Prostate gland (tissue), 2 donors: ENCODE measurements at regions not wholly inside any gene's neighbourhood (a gene's known extent, or its start where the extent isn't known, plus 50 kb on each side); places are given as distances from the start of the nearest gene placed in this dataset.

Source experiments
- DNase-seq: peaks from one replicate; pipeline ENCODE4 v3.0.0-alpha.2; 2019; ENCODE audit warnings: low spot score
- H3K27ac ChIP-seq, 2 donors: fragments of 200-600 bp; sonication (generic); 2 replicates each; pipeline ENCODE4 v1.5.1; 2017 to 2019
- H3K27me3 ChIP-seq: fragments of 200-600 bp; sonication (generic); replicated peaks from 2 replicates; pipeline ENCODE4 v1.5.1; 2019; ENCODE audit not compliant: insufficient read depth
- H3K36me3 ChIP-seq, 2 donors: fragments of 200-600 bp; sonication (generic); 1 replicate in 1 of 2; 2 replicates in 1 of 2; pipeline versions ENCODE4 v1.5.1 to v1.8.1; 2017 to 2019
- H3K4me1 ChIP-seq: fragments of 200-600 bp; sonication (generic); replicated peaks from 2 replicates; pipeline ENCODE4 v1.5.1; 2019
- H3K4me3 ChIP-seq, 2 donors: fragments of 200-600 bp; sonication (generic); 2 replicates each; pipeline ENCODE4 v1.5.1; 2017 to 2019
- H3K9me3 ChIP-seq: fragments of 200-600 bp; sonication (generic); 2 replicates; pipeline ENCODE4 v1.5.1; 2017
- POLR2A ChIP-seq: fragments of 450-650 bp; IDR thresholded peaks from one replicate; pipeline ENCODE4 v1.6.1; 2016; ENCODE audit warnings: antibody characterized with exemption, mild to moderate bottlenecking
- POLR2AphosphoS5 ChIP-seq: sonication (generic); formaldehyde crosslinking; IDR thresholded peaks from one replicate; pipeline ENCODE4 v1.6.1; 2017; ENCODE audit warnings: antibody characterized with exemption
- WGBS: methylation state at CpG from one replicate; pipeline ENCODE4 v1.1.5; 2018; 5-methylcytosine and 5-hydroxymethylcytosine counted together
- intact Hi-C: fragments of 100-400 bp; cut with DNase I; formaldehyde crosslinking; loops from one replicate; pipeline ENCODE4 v1.14.2; 2022
- TF ChIP-seq, protein P1 (sequence below), 4 experiments: fragments of 200-600 bp in 2 of 4; fragments of 450-650 bp in 2 of 4; sonication (generic) in 2 of 4; IDR thresholded peaks; 1 replicate in 3 of 4; 2 replicates in 1 of 4; pipeline ENCODE4 v1.5.1; 2016 to 2019; ENCODE audit warnings: antibody characterized with exemption in 4 of 4, mild to moderate bottlenecking in 2 of 4, moderate library complexity in 2 of 4

DNA sequence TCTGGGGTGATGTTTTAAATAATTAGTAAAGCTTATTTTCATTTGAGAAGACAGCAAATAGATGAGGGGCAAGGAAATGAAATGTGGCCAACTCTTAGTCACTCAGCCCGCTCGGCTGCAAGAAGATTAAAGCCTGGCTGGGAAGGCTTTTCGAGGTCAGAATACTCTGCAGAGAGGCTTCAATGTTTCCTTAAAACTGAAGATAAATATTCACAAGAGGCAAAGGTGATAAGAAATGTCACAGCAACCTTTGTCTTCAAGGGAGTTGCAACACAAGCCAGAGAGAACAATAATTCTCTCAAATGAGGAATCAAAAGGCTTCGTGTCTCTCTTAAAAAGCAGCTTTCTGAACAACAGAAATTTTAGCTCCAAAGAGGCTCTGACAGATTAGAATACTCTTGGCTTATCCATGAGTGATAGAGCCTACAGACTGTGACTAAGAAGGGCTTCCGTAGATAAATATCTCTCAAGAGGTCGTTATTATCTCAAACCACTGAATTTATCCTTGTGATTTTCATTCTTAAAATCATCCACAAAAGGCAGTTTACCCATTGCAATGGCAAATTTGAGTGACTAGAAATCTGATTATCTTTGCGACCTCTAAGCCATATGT, 92.5 kb downstream of the KLF6 start:
- no peak overlapping the region for H3K4me3 ChIP-seq
- TF ChIP-seq POLR2A (no peak), POLR2AphosphoS5 (no peak)
- TF ChIP-seq, protein P1, sequence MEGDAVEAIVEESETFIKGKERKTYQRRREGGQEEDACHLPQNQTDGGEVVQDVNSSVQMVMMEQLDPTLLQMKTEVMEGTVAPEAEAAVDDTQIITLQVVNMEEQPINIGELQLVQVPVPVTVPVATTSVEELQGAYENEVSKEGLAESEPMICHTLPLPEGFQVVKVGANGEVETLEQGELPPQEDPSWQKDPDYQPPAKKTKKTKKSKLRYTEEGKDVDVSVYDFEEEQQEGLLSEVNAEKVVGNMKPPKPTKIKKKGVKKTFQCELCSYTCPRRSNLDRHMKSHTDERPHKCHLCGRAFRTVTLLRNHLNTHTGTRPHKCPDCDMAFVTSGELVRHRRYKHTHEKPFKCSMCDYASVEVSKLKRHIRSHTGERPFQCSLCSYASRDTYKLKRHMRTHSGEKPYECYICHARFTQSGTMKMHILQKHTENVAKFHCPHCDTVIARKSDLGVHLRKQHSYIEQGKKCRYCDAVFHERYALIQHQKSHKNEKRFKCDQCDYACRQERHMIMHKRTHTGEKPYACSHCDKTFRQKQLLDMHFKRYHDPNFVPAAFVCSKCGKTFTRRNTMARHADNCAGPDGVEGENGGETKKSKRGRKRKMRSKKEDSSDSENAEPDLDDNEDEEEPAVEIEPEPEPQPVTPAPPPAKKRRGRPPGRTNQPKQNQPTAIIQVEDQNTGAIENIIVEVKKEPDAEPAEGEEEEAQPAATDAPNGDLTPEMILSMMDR (IDR thresholded peaks at IDR 0.05): no peak
- H3K27me3 ChIP-seq: no peaks in the 10 kb centered on the region
- no peak overlapping the region for H3K27ac ChIP-seq
- no peak for DNase-seq
- H3K36me3 ChIP-seq: no peaks in the 10 kb centered on the region
- intact Hi-C loops: no loop called here
- H3K4me1 ChIP-seq: no peaks in the 10 kb centered on the region
- H3K9me3 ChIP-seq: no peaks in the 10 kb centered on the region
- 70% methylated on average over 7 of the region's 7 CpGs for WGBS

DNA sequence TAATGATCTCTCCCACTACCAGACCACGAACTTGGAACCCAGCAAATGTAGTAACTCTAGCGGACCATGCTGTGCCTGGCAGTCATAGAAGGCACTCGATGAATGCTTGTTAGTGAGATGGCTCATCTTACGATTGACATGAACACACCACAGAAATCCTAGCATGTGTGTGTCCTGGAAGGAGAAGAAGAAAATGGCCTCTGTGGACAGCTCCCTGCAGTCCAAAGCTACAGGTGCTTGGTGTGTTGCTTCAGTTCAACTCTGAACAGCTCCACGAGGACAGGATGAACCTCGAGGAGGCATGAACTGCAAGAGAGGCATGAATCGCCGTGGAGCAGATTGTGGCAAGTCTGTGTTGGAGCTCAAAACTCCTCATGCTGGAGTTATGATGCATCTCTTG, 93.5 kb downstream of the KLF6 start:
- Histone ChIP-seq H3K36me3 (no peaks in the 10 kb centered on the region), H3K9me3 (no peaks in the 10 kb centered on the region), H3K27ac (no peak overlapping the region), H3K4me3 (no peak overlapping the region), H3K27me3 (no peaks in the 10 kb centered on the region), H3K4me1 (no peaks in the 10 kb centered on the region)
- 87% methylated on average over 8 of the region's 8 CpGs for WGBS
- no peak for DNase-seq
- intact Hi-C loops: no loop called here
- TF ChIP-seq, protein P1 (IDR thresholded peaks at IDR 0.05): no peak
- no peak for TF ChIP-seq POLR2A
- no peak for TF ChIP-seq POLR2AphosphoS5

DNA sequence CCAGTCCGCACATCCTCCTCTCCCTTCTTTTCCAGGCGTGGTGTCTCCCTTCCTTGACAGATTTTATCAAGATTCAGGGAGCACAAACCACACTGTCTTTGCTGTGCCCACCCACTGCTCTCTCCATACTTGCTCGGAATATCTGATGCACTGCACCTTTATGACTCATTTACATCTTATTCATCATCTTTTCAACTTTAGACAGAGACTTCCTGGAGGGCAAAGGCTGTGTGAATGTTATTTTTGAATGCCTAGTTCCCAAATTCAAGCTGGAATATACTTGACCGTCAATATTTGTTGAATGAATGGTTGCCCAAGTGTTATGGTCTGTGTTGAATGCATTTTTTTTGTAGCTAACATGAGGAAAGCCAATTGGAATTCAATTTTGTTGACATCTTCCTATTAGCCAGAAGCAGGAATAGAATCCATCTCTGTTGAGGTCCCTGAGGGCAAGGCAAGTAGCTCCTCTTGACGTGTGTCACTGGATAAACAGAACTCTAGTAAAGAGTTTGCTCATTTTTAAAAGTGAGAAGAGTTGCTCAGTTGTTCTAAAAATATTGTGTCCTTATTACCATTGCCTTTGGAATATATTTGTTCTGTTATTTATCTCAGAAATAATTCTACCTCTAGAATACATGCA, 95.0 kb downstream of the KLF6 start:
- no peaks in the 10 kb centered on the region for H3K4me1 ChIP-seq
- no peak overlapping the region for H3K27ac ChIP-seq
- H3K4me3 ChIP-seq: no peak overlapping the region
- no peaks in the 10 kb centered on the region for H3K27me3 ChIP-seq
- H3K9me3 ChIP-seq: no peaks in the 10 kb centered on the region
- WGBS: 73% methylated on average over 5 of the region's 5 CpGs
- intact Hi-C loops: no loop called here
- H3K36me3 ChIP-seq: no peaks in the 10 kb centered on the region
- DNase-seq: no peak
- TF ChIP-seq, protein P1 (IDR thresholded peaks at IDR 0.05): no peak
- TF ChIP-seq POLR2A (no peak), POLR2AphosphoS5 (no peak)

DNA sequence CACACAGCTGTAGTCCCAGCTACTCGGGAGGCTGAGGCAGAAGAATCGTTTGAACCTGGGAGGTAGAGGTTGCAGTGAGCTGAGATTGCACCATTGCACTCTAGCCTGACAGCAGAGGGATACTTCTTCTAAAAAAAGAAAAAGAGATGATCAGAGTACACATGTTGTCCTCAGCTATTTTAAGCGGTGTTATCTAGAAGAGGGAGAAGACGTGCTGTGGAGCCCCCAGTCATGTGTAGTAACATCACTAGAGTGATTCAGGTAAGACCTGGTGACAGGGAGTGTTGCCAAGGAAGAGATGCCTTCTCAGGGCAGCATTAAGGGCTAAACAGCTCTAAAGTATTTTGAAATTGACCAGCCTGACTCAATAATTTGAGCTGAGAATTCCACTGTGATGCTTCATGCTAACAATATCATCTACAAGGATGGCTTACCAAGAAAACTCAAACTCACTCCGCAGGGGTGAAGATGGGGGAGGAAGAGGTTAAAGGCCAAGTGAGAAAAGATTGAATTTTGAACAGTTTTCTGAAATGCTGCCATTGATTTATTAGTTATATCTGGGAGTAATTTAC, 97.4 kb downstream of the KLF6 start:
- 97% methylated on average over 5 of the region's 5 CpGs for WGBS
- TF ChIP-seq, protein P1 (IDR thresholded peaks at IDR 0.05): no peak
- TF ChIP-seq POLR2A (no peak), POLR2AphosphoS5 (no peak)
- Histone ChIP-seq H3K4me3 (no peak overlapping the region), H3K36me3 (no peaks in the 10 kb centered on the region), H3K4me1 (no peaks in the 10 kb centered on the region), H3K27ac (no peak overlapping the region), H3K27me3 (no peaks in the 10 kb centered on the region), H3K9me3 (no peaks in the 10 kb centered on the region)
- no peak for DNase-seq
- intact Hi-C loops: no loop called here

DNA sequence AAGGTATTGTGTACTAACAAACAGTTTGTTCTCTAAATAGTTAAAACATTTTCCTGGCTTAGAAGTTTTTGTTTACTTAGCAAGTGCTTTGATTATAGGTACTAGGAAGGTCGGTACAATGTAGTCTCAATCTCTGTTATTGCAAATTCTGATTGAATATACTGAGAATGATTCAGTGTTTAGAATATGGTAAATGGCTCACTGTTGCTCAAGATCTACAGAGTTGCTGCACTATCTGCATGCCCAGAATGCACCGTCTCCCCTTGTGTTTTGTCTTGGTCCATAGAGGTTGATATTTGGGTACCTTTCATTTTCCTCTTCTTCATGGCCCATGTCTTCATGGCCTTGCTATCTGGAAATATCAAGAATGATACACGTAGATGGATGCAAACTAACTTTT, 99.6 kb downstream of the KLF6 start:
- no peak for DNase-seq
- intact Hi-C loops: no loop called here
- H3K27ac ChIP-seq: no peak overlapping the region
- no peaks in the 10 kb centered on the region for H3K27me3 ChIP-seq
- H3K4me1 ChIP-seq: no peaks in the 10 kb centered on the region
- WGBS: 70% methylated on average over 3 of the region's 3 CpGs
- H3K36me3 ChIP-seq: no peaks in the 10 kb centered on the region
- TF ChIP-seq POLR2AphosphoS5: no peak
- TF ChIP-seq POLR2A: no peak
- TF ChIP-seq, protein P1 (IDR thresholded peaks at IDR 0.05): no peak
- no peak overlapping the region for H3K4me3 ChIP-seq
- no peaks in the 10 kb centered on the region for H3K9me3 ChIP-seq
